Prostate gland (tissue), 2 donors: ENCODE measurements at regions not wholly inside any gene's neighbourhood (a gene's known extent, or its start where the extent isn't known, plus 50 kb on each side); places are given as distances from the start of the nearest gene placed in this dataset.

ENCODE experiments used
- DNase-seq: peaks from one replicate; pipeline ENCODE4 v3.0.0-alpha.2; 2019; ENCODE audit warnings: low spot score
- H3K27ac ChIP-seq, 2 donors: fragments of 200-600 bp; sonication (generic); 2 replicates each; pipeline ENCODE4 v1.5.1; 2017 to 2019
- H3K27me3 ChIP-seq: fragments of 200-600 bp; sonication (generic); replicated peaks from 2 replicates; pipeline ENCODE4 v1.5.1; 2019; ENCODE audit not compliant: insufficient read depth
- H3K36me3 ChIP-seq, 2 donors: fragments of 200-600 bp; sonication (generic); 1 replicate in 1 of 2; 2 replicates in 1 of 2; pipeline versions ENCODE4 v1.5.1 to v1.8.1; 2017 to 2019
- H3K4me1 ChIP-seq: fragments of 200-600 bp; sonication (generic); replicated peaks from 2 replicates; pipeline ENCODE4 v1.5.1; 2019
- H3K4me3 ChIP-seq, 2 donors: fragments of 200-600 bp; sonication (generic); 2 replicates each; pipeline ENCODE4 v1.5.1; 2017 to 2019
- H3K9me3 ChIP-seq: fragments of 200-600 bp; sonication (generic); 2 replicates; pipeline ENCODE4 v1.5.1; 2017
- POLR2A ChIP-seq: fragments of 450-650 bp; IDR thresholded peaks from one replicate; pipeline ENCODE4 v1.6.1; 2016; ENCODE audit warnings: antibody characterized with exemption, mild to moderate bottlenecking
- POLR2AphosphoS5 ChIP-seq: sonication (generic); formaldehyde crosslinking; IDR thresholded peaks from one replicate; pipeline ENCODE4 v1.6.1; 2017; ENCODE audit warnings: antibody characterized with exemption
- WGBS: methylation state at CpG from one replicate; pipeline ENCODE4 v1.1.5; 2018; 5-methylcytosine and 5-hydroxymethylcytosine counted together
- intact Hi-C: fragments of 100-400 bp; cut with DNase I; formaldehyde crosslinking; loops from one replicate; pipeline ENCODE4 v1.14.2; 2022
- TF ChIP-seq, protein P1 (sequence below), 4 experiments: fragments of 200-600 bp in 2 of 4; fragments of 450-650 bp in 2 of 4; sonication (generic) in 2 of 4; IDR thresholded peaks; 1 replicate in 3 of 4; 2 replicates in 1 of 4; pipeline ENCODE4 v1.5.1; 2016 to 2019; ENCODE audit warnings: antibody characterized with exemption in 4 of 4, mild to moderate bottlenecking in 2 of 4, moderate library complexity in 2 of 4

GRCh38 chr10:93160829-93161228 lies 87.1 kb downstream of the CYP26A1 start:
- H3K27me3 ChIP-seq, result no peaks in the 10 kb centered on the region
- intact Hi-C loops, result no loop called here
- 85% methylated on average over 7 of the region's 7 CpGs for WGBS
- H3K4me1 ChIP-seq, result no peaks in the 10 kb centered on the region
- no peak for DNase-seq
- H3K36me3 ChIP-seq, result no peaks in the 10 kb centered on the region
- no peak overlapping the region for H3K27ac ChIP-seq
- H3K4me3 ChIP-seq, result no peak overlapping the region
- H3K9me3 ChIP-seq, result no peaks in the 10 kb centered on the region
- TF ChIP-seq, protein P1, sequence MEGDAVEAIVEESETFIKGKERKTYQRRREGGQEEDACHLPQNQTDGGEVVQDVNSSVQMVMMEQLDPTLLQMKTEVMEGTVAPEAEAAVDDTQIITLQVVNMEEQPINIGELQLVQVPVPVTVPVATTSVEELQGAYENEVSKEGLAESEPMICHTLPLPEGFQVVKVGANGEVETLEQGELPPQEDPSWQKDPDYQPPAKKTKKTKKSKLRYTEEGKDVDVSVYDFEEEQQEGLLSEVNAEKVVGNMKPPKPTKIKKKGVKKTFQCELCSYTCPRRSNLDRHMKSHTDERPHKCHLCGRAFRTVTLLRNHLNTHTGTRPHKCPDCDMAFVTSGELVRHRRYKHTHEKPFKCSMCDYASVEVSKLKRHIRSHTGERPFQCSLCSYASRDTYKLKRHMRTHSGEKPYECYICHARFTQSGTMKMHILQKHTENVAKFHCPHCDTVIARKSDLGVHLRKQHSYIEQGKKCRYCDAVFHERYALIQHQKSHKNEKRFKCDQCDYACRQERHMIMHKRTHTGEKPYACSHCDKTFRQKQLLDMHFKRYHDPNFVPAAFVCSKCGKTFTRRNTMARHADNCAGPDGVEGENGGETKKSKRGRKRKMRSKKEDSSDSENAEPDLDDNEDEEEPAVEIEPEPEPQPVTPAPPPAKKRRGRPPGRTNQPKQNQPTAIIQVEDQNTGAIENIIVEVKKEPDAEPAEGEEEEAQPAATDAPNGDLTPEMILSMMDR (IDR thresholded peaks at IDR 0.05), result no peak
- TF ChIP-seq POLR2AphosphoS5 (no peak), POLR2A (no peak)

GRCh38 chr10:93165367-93165766 lies 91.7 kb downstream of the CYP26A1 start:
- Histone ChIP-seq H3K36me3 (no peaks in the 10 kb centered on the region), H3K4me3 (no peak overlapping the region), H3K27ac (no peak overlapping the region), H3K9me3 (no peaks in the 10 kb centered on the region), H3K4me1 (no peaks in the 10 kb centered on the region), H3K27me3 (no peaks in the 10 kb centered on the region)
- no peak for TF ChIP-seq POLR2AphosphoS5
- no peak for TF ChIP-seq POLR2A
- TF ChIP-seq, protein P1 (IDR thresholded peaks at IDR 0.05), result no peak
- no peak for DNase-seq
- intact Hi-C loops, result no loop called here
- WGBS, result 94% methylated on average over 4 of the region's 4 CpGs

GRCh38 chr10:93166134-93166533 lies 92.4 kb downstream of the CYP26A1 start:
- Histone ChIP-seq H3K9me3 (no peaks in the 10 kb centered on the region), H3K27me3 (no peaks in the 10 kb centered on the region), H3K27ac (no peak overlapping the region), H3K4me3 (no peak overlapping the region), H3K4me1 (no peaks in the 10 kb centered on the region), H3K36me3 (no peaks in the 10 kb centered on the region)
- WGBS, result 50% methylated on average over 4 of the region's 4 CpGs
- no peak for DNase-seq
- no peak for TF ChIP-seq POLR2AphosphoS5
- TF ChIP-seq, protein P1 (IDR thresholded peaks at IDR 0.05), result no peak
- no peak for TF ChIP-seq POLR2A
- intact Hi-C loops, result no loop called here

DNA sequence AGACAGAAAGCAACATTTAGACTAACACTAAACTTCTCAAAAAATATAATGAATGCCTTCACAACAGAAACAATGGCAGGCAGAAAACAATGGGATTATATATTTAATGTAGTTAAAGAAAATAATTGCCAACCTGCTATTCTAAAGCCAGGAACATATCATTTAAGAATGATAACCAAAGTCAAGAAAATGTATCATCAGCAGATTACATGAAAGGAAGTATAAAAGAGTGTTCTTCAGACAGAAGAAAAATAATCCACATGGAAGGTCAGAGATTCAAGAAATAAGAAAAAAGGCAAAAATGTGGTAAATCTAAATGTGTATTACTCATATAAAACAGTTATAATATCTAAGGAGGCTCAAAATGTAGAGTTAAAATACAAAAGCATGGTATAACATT lies 98.1 kb downstream of the CYP26A1 start:
- no peak for DNase-seq
- intact Hi-C loops, result no loop called here
- Histone ChIP-seq H3K9me3 (no peaks in the 10 kb centered on the region), H3K36me3 (no peaks in the 10 kb centered on the region), H3K4me3 (no peak overlapping the region), H3K4me1 (no peaks in the 10 kb centered on the region), H3K27me3 (no peaks in the 10 kb centered on the region), H3K27ac (no peak overlapping the region)
- no peak for TF ChIP-seq POLR2A
- no peak for TF ChIP-seq POLR2AphosphoS5
- TF ChIP-seq, protein P1 (IDR thresholded peaks at IDR 0.05), result no peak

- Histone ChIP-seq H3K9me3 (no peaks in the 10 kb centered on the region), H3K4me3 (no peak overlapping the region), H3K36me3 (no peaks in the 10 kb centered on the region), H3K27me3 (no peaks in the 10 kb centered on the region), H3K27ac (no peak overlapping the region), H3K4me1 (no peaks in the 10 kb centered on the region)
- WGBS, result 57% methylated on average over 10 of the region's 10 CpGs
- TF ChIP-seq, protein P1 (IDR thresholded peaks at IDR 0.05), result no peak
- TF ChIP-seq POLR2AphosphoS5 (no peak), POLR2A (no peak)
- DNase-seq, result no peak
- intact Hi-C loops, result no loop called here
These were observed 100.5 kb downstream of the CYP26A1 start for GRCh38 chr10:93173967-93174845.
